ENCODE measurements at regions not wholly inside any gene's neighbourhood (a gene's known extent, or its start where the extent isn't known, plus 50 kb on each side); places are given as distances from the start of the nearest gene placed in this dataset.

GRCh38 chr2:104563398-104563996 lies 290.4 kb upstream of the POU3F3 start:
- Histone ChIP-seq H3K9ac (no peak overlapping the region), H3K4me1 (no peaks in the 10 kb centered on the region), H2AFZ (replicated peaks) (no peak overlapping the region), H3K4me3 (no peak overlapping the region), H3K79me2 (ENCODE audit: low read depth) (no peaks in the 10 kb centered on the region), H3K27me3 (no peaks in the 10 kb centered on the region), H3K27ac (no peak overlapping the region), H3K4me2 (no peak overlapping the region), H3K9me3 (ENCODE audit: low read depth) (no peaks in the 10 kb centered on the region), H3K36me3 (no peaks in the 10 kb centered on the region), H4K20me1 (ENCODE audit: low read depth) (no peaks in the 10 kb centered on the region), H3F3A (ENCODE audit: low read depth) (no peaks in the 10 kb centered on the region)
- TF ChIP-seq EZH2phosphoT487 (IDR thresholded peaks at IDR 0.05) (no peak), CTCF (IDR thresholded peaks at IDR 0.05) (no peak), EZH2 (IDR thresholded peaks at IDR 0.05) (no peak)
- Mint-ChIP-seq H3K27me3 (ENCODE audit: insufficient read depth, low read depth) (peaks cover 3% of the 10 kb centered on the region), H3K4me3 (no peak overlapping the region), H3K36me3 (no peaks in the 10 kb centered on the region), H3K9me3 (no peaks in the 10 kb centered on the region), H3K27ac (no peak overlapping the region), H3K4me1 (no peaks in the 10 kb centered on the region)
- no peak for DNase-seq (ENCODE audit: low spot score)

- H3K79me2 ChIP-seq (ENCODE audit: low read depth), result no peaks in the 10 kb centered on the region
- H3K9me3 Mint-ChIP-seq, result no peaks in the 10 kb centered on the region
- no peak overlapping the region for H3K27ac ChIP-seq
- no peaks in the 10 kb centered on the region for H4K20me1 ChIP-seq (ENCODE audit: low read depth)
- TF ChIP-seq CTCF (IDR thresholded peaks at IDR 0.05) (no peak), EZH2phosphoT487 (IDR thresholded peaks at IDR 0.05) (no peak), EZH2 (IDR thresholded peaks at IDR 0.05) (no peak)
- no peaks in the 10 kb centered on the region for H3K36me3 Mint-ChIP-seq
- no peaks in the 10 kb centered on the region for H3K36me3 ChIP-seq
- no peak overlapping the region for H3K27ac Mint-ChIP-seq
- no peak overlapping the region for H3K9ac ChIP-seq
- no peak overlapping the region for H3K4me2 ChIP-seq
- no peaks in the 10 kb centered on the region for H3F3A ChIP-seq (ENCODE audit: low read depth)
- H3K4me1 Mint-ChIP-seq, result peaks cover 4% of the 10 kb centered on the region
- H2AFZ ChIP-seq (replicated peaks), result no peak overlapping the region
- H3K4me3 ChIP-seq, result no peak overlapping the region
- H3K9me3 ChIP-seq (ENCODE audit: low read depth), result no peaks in the 10 kb centered on the region
- no peak overlapping the region for H3K4me3 Mint-ChIP-seq
- no peaks in the 10 kb centered on the region for H3K27me3 ChIP-seq
- H3K4me1 ChIP-seq, result peaks cover 3% of the 10 kb centered on the region
- H3K27me3 Mint-ChIP-seq (ENCODE audit: insufficient read depth, low read depth), result peaks cover 3% of the 10 kb centered on the region
- DNase-seq (ENCODE audit: low spot score), result no peak
Observed at GRCh38 chr2:104568247-104568646, 285.7 kb upstream of the POU3F3 start.

- Histone ChIP-seq H3K9ac (no peak overlapping the region), H3K79me2 (ENCODE audit: low read depth) (no peaks in the 10 kb centered on the region), H3K9me3 (ENCODE audit: low read depth) (no peaks in the 10 kb centered on the region), H3K27me3 (no peaks in the 10 kb centered on the region), H3F3A (ENCODE audit: low read depth) (no peaks in the 10 kb centered on the region), H3K4me3 (no peak overlapping the region), H4K20me1 (ENCODE audit: low read depth) (no peaks in the 10 kb centered on the region), H2AFZ (replicated peaks) (no peak overlapping the region), H3K27ac (no peak overlapping the region), H3K4me2 (no peak overlapping the region), H3K36me3 (no peaks in the 10 kb centered on the region), H3K4me1 (peaks cover 3% of the 10 kb centered on the region)
- no peak for TF ChIP-seq CTCF (IDR thresholded peaks at IDR 0.05)
- no peak for TF ChIP-seq EZH2 (IDR thresholded peaks at IDR 0.05)
- no peak for TF ChIP-seq EZH2phosphoT487 (IDR thresholded peaks at IDR 0.05)
- Mint-ChIP-seq H3K27ac (no peak overlapping the region), H3K4me3 (no peak overlapping the region), H3K9me3 (no peaks in the 10 kb centered on the region), H3K36me3 (no peaks in the 10 kb centered on the region), H3K27me3 (ENCODE audit: insufficient read depth, low read depth) (peaks cover 3% of the 10 kb centered on the region), H3K4me1 (peaks cover 11% of the 10 kb centered on the region)
- no peak for DNase-seq (ENCODE audit: low spot score)
Observed at GRCh38 chr2:104570259-104570658, 283.7 kb upstream of the POU3F3 start.

Measured in neural progenitor cell (in vitro differentiated cells).